Activated CD8-positive, alpha-beta memory T cell treated with anti-CD3 and anti-CD28 coated beads for 1 hour (primary cell): ENCODE measurements at regions not wholly inside any gene's neighbourhood (a gene's known extent, or its start where the extent isn't known, plus 50 kb on each side); places are given as distances from the start of the nearest gene placed in this dataset.
"Not testable (repeated sequence)": the region's sequence is repeated elsewhere in the genome, so short reads cannot be mapped to it uniquely, and the experiment has no call there.

ENCODE experiments used
- DNase-seq, 2 donors: peaks; one replicate each; pipeline ENCODE4 v3.0.0-alpha.2; 2020; ENCODE audit warnings: low read depth in 1 of 2; ENCODE audit errors: extremely low read depth in 1 of 2

GRCh38 chr1:83060651-83061390 is 938.1 kb downstream of the TTLL7 start:
- DNase-seq, result no peak

- no peak for DNase-seq
Observed at GRCh38 chr1:83060221-83060620, 938.7 kb downstream of the TTLL7 start.

GRCh38 chr1:83058327-83058726 is 940.6 kb downstream of the TTLL7 start:
- DNase-seq, result no peak

- DNase-seq, result no peak
Observed at GRCh38 chr1:83055391-83056170, 943.4 kb downstream of the TTLL7 start.

- DNase-seq, result no peak
Observed at GRCh38 chr1:83053446-83053845, 945.5 kb downstream of the TTLL7 start.

GRCh38 chr1:83052865-83053264 is 946.1 kb downstream of the TTLL7 start:
- no peak for DNase-seq

- DNase-seq, result not testable (repeated sequence)
Observed at GRCh38 chr1:83051053-83051452, 947.9 kb downstream of the TTLL7 start.

- no peak for DNase-seq
Observed at GRCh38 chr1:83043244-83043643, 955.7 kb downstream of the TTLL7 start.

- DNase-seq, result not testable (repeated sequence)
Observed at GRCh38 chr1:83039091-83039490, 959.8 kb downstream of the TTLL7 start.

GRCh38 chr1:83034851-83035250 is 964.1 kb downstream of the TTLL7 start:
- DNase-seq, result no peak

- no peak for DNase-seq
Observed at GRCh38 chr1:83033682-83034081, 965.2 kb downstream of the TTLL7 start.

GRCh38 chr1:83029916-83030315 is 969.0 kb downstream of the TTLL7 start:
- DNase-seq, result no peak

- DNase-seq, result no peak
Observed at GRCh38 chr1:83029050-83029449, 969.9 kb downstream of the TTLL7 start.

GRCh38 chr1:83028467-83028866 is 970.5 kb downstream of the TTLL7 start:
- DNase-seq, result no peak

- DNase-seq, result no peak
Observed at GRCh38 chr1:83027511-83027910, 971.4 kb downstream of the TTLL7 start.

- DNase-seq, result no peak
Observed at GRCh38 chr1:83026745-83027144, 972.2 kb downstream of the TTLL7 start.

GRCh38 chr1:83024251-83024767 is 974.6 kb downstream of the TTLL7 start:
- DNase-seq, result no peak

- DNase-seq, result no peak
Observed at GRCh38 chr1:83023212-83023611, 975.7 kb downstream of the TTLL7 start.

GRCh38 chr1:83022206-83022605 is 976.7 kb downstream of the TTLL7 start:
- no peak for DNase-seq

GRCh38 chr1:83017701-83018100 is 981.2 kb downstream of the TTLL7 start:
- DNase-seq, result no peak

GRCh38 chr1:83017276-83017675 is 981.7 kb downstream of the TTLL7 start:
- DNase-seq, result no peak

GRCh38 chr1:83016354-83016849 is 982.5 kb downstream of the TTLL7 start:
- no peak for DNase-seq
